ENCODE measurements at regions not wholly inside any gene's neighbourhood (a gene's known extent, or its start where the extent isn't known, plus 50 kb on each side); places are given as distances from the start of the nearest gene placed in this dataset. TPM values are rescaled to one million over a fixed set of nuclear protein-coding genes. Genes with fewer than 3 reads are reported as not detected.
A peak's percentile ranks its signal among the peaks of the same experiment; 100 is the strongest.

DNA sequence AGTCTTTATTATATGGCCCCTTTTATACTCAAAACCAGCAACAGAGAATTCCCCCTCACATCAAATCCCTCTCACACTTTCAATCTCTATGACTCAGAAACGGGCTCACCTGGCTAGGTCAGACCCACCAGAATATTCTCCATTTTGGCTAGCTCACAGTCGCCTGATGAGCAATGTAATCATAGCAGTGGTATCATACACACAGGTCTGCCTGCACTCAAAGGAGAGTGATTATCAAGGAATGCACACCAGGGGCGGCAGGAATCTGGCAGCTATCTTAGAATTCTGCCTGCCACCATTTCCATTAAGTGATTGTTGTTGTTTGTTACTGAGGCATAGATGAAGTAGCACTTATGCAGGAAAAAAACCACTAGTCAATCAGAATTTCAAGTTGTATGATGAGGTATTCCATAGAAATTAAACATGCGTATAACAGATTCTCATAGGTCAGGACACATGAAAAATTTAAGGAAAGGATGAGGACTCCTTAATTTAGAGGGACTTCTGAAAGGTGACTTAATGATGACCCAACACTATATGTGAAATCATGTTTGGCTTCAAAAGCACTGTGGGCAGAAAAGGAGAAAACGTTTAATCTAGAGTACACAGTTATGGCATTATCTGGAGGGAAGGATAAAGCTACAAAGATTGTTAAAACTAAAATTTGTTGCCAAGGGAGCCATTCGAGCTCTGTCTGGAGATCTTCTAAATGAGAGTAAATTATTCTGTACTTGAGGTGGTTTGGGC is 185.8 kb upstream of the DDI1 start:
- Histone ChIP-seq H3K4me1 (ENCODE audit: insufficient read depth, low read length) (no peaks in the 10 kb centered on the region), H3K4me2 (ENCODE audit: insufficient read depth, low read length) (no peak overlapping the region), H3K4me3 (ENCODE audit: insufficient read depth, low read length) (no peak overlapping the region), H3K27ac (ENCODE audit: low read depth, low read length) (no peak overlapping the region), H3K36me3 (ENCODE audit: insufficient read depth, low read length) (no peaks in the 10 kb centered on the region), H3K9me3 (ENCODE audit: low read depth, low read length) (no peaks in the 10 kb centered on the region), H3K79me2 (ENCODE audit: insufficient read depth, low read length) (no peaks in the 10 kb centered on the region), H3K27me3 (ENCODE audit: insufficient read depth, low read length) (no peaks in the 10 kb centered on the region), H4K20me1 (ENCODE audit: insufficient read depth, low read length) (no peaks in the 10 kb centered on the region), H2AFZ (ENCODE audit: low read length) (no peak overlapping the region)
- DNase-seq (ENCODE audit: insufficient read length, low spot score, missing footprints), result peak; percentile 1
- TF ChIP-seq, protein P1, sequence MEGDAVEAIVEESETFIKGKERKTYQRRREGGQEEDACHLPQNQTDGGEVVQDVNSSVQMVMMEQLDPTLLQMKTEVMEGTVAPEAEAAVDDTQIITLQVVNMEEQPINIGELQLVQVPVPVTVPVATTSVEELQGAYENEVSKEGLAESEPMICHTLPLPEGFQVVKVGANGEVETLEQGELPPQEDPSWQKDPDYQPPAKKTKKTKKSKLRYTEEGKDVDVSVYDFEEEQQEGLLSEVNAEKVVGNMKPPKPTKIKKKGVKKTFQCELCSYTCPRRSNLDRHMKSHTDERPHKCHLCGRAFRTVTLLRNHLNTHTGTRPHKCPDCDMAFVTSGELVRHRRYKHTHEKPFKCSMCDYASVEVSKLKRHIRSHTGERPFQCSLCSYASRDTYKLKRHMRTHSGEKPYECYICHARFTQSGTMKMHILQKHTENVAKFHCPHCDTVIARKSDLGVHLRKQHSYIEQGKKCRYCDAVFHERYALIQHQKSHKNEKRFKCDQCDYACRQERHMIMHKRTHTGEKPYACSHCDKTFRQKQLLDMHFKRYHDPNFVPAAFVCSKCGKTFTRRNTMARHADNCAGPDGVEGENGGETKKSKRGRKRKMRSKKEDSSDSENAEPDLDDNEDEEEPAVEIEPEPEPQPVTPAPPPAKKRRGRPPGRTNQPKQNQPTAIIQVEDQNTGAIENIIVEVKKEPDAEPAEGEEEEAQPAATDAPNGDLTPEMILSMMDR (IDR thresholded peaks at IDR 0.05; ENCODE audit: extremely low read depth, low read depth, low read length), result no peak

DNA sequence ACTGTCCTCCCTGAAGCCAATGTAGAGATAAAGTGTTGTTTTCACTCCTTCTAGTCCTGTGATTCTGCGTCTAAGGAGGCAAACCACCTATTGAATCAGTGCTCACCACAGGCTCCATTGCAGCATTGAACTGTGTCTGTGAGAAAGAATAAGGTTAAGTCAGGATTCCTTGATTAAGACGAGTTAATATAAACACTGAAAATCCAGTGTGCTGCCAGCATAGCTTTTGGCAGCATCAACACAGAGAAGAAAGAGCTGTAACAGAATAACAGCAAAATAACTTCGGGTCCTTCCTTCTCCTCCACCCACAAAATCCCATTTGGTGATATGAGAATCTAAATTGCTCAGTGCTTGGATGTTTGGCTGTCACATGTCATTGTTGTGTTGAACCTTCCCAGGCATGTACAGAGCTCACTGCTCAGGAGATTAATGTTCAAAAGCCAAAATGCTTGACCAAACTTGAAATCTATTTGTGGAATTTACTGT is 185.2 kb upstream of the DDI1 start:
- no peaks in the 10 kb centered on the region for H3K4me1 ChIP-seq (ENCODE audit: insufficient read depth, low read length)
- H3K27ac ChIP-seq (ENCODE audit: low read depth, low read length), result no peak overlapping the region
- DNase-seq (ENCODE audit: insufficient read length, low spot score, missing footprints), result no peak
- H3K9me3 ChIP-seq (ENCODE audit: low read depth, low read length), result no peaks in the 10 kb centered on the region
- H2AFZ ChIP-seq (ENCODE audit: low read length), result peak overlapping the region; percentile 1
- no peaks in the 10 kb centered on the region for H3K79me2 ChIP-seq (ENCODE audit: insufficient read depth, low read length)
- H3K27me3 ChIP-seq (ENCODE audit: insufficient read depth, low read length), result no peaks in the 10 kb centered on the region
- TF ChIP-seq, protein P1 (IDR thresholded peaks at IDR 0.05; ENCODE audit: extremely low read depth, low read depth, low read length), result no peak
- H3K4me2 ChIP-seq (ENCODE audit: insufficient read depth, low read length), result no peak overlapping the region
- H3K4me3 ChIP-seq (ENCODE audit: insufficient read depth, low read length), result no peak overlapping the region
- no peaks in the 10 kb centered on the region for H4K20me1 ChIP-seq (ENCODE audit: insufficient read depth, low read length)
- H3K36me3 ChIP-seq (ENCODE audit: insufficient read depth, low read length), result no peaks in the 10 kb centered on the region

Small RNAs in the stretch of these regions (small RNA-seq; reads per million reads assigned to genes)
- gene MIR4693, result not detected
